ENCODE measurements at regions not wholly inside any gene's neighbourhood (a gene's known extent, or its start where the extent isn't known, plus 50 kb on each side); places are given as distances from the start of the nearest gene placed in this dataset.

GRCh38 chr1:185573162-185573561 lies 161.0 kb upstream of the HMCN1 start:
- no peak for ATAC-seq
- Mint-ChIP-seq H3K4me3 (no peak overlapping the region), H3K36me3 (peaks cover 0 to 7% (median 4%) of the 10 kb centered on the region in 3 donors), H3K9me3 (peaks cover 0 to 19% (median 10%) of the 10 kb centered on the region in 9 donors), H3K27me3 (no peaks in the 10 kb centered on the region), H3K4me1 (peaks cover 21 to 48% (median 34%) of the 10 kb centered on the region in 4 donors), H3K27ac (peak overlapping the region in 3 of 10 donors; percentile 7 to 35 (median 32))
- POLR2A ChIA-PET, result interaction anchor here (0.6 to 1.8 kb wide), 4 partner anchors 14 to 87 kb away, joined by 3 to 5 read pairs (median 4); no protein-coding TSS in a partner anchor
- no peak for DNase-seq

- Mint-ChIP-seq H3K36me3 (peaks cover 0 to 2% (median 0%) of the 10 kb centered on the region in 3 donors), H3K9me3 (peaks cover 0 to 11% (median 0%) of the 10 kb centered on the region in 9 donors), H3K27ac (peak overlapping the region in 6 of 10 donors; percentile 15 to 99 (median 90)), H3K27me3 (no peaks in the 10 kb centered on the region), H3K4me3 (no peak overlapping the region), H3K4me1 (peaks cover 30 to 70% (median 56%) of the 10 kb centered on the region in 4 donors)
- POLR2A ChIA-PET, result interaction anchor here (1.4 to 1.5 kb wide), 2 partner anchors 8 to 99 kb away, joined by 3 read pairs; no protein-coding TSS in a partner anchor
- DNase-seq, result peak in 1 of 10 donors; percentile 26
- no peak for ATAC-seq
These were observed 163.2 kb upstream of the HMCN1 start for GRCh38 chr1:185570962-185571361.

GRCh38 chr1:185568155-185569123 lies 165.8 kb upstream of the HMCN1 start:
- ATAC-seq, result peak; percentile 7 to 28
- peak overlapping the region; percentile 95 to 99 (median 98) for H3K27ac Mint-ChIP-seq
- POLR2A ChIA-PET, result interaction anchor here (1.2 to 4.5 kb wide), 3 partner anchors 28 to 251 kb away, joined by 3 to 57 read pairs (median 9); partner anchors contain the start of gene IVNS1ABP
- peaks cover 0 to 5% (median 0%) of the 10 kb centered on the region in 3 donors for H3K36me3 Mint-ChIP-seq
- peak overlapping the region in 9 of 10 donors; percentile 9 to 80 (median 68) for H3K4me3 Mint-ChIP-seq
- DNase-seq, result peak in 4 of 10 donors; percentile 18 to 52 (median 43)
- H3K27me3 Mint-ChIP-seq, result no peaks in the 10 kb centered on the region
- peaks cover 27 to 79% (median 71%) of the 10 kb centered on the region in 4 donors for H3K4me1 Mint-ChIP-seq
- peaks cover 0 to 10% (median 0%) of the 10 kb centered on the region in 9 donors for H3K9me3 Mint-ChIP-seq

GRCh38 chr1:185567440-185567839 lies 166.8 kb upstream of the HMCN1 start:
- Mint-ChIP-seq H3K9me3 (peaks cover 0 to 10% (median 0%) of the 10 kb centered on the region in 9 donors), H3K36me3 (peaks cover 0 to 5% (median 0%) of the 10 kb centered on the region in 3 donors), H3K4me1 (peaks cover 30 to 80% (median 77%) of the 10 kb centered on the region in 4 donors), H3K27me3 (no peaks in the 10 kb centered on the region), H3K4me3 (peak overlapping the region; percentile 49 to 81 (median 73)), H3K27ac (peak overlapping the region; percentile 95 to 99 (median 98))
- peak; percentile 42 to 43 for ATAC-seq
- no peak for DNase-seq
- POLR2A ChIA-PET, result interaction anchor here (0.7 to 4.5 kb wide), 15 partner anchors 9 to 285 kb away, joined by 3 to 57 read pairs (median 5); partner anchors contain the start of gene IVNS1ABP

- peak overlapping the region; percentile 49 to 81 (median 73) for H3K4me3 Mint-ChIP-seq
- peak; percentile 84 to 88 for ATAC-seq
- H3K4me1 Mint-ChIP-seq, result peaks cover 30 to 84% (median 82%) of the 10 kb centered on the region in 4 donors
- peaks cover 0 to 10% (median 0%) of the 10 kb centered on the region in 9 donors for H3K9me3 Mint-ChIP-seq
- DNase-seq, result peak in 9 of 10 donors; percentile 46 to 94 (median 83)
- POLR2A ChIA-PET, result interaction anchor here (0.7 to 4.5 kb wide), 16 partner anchors 10 to 328 kb away, joined by 3 to 57 read pairs (median 4); partner anchors contain the start of gene IVNS1ABP
- H3K27me3 Mint-ChIP-seq, result no peaks in the 10 kb centered on the region
- peak overlapping the region; percentile 95 to 99 (median 98) for H3K27ac Mint-ChIP-seq
- peaks cover 0 to 5% (median 0%) of the 10 kb centered on the region in 3 donors for H3K36me3 Mint-ChIP-seq
These were observed 167.2 kb upstream of the HMCN1 start for GRCh38 chr1:185566995-185567394.

GRCh38 chr1:185565302-185565701 lies 168.9 kb upstream of the HMCN1 start:
- Mint-ChIP-seq H3K27me3 (no peaks in the 10 kb centered on the region), H3K4me3 (peak overlapping the region in 5 of 10 donors; percentile 31 to 80 (median 71))

GRCh38 chr1:185564816-185565215 lies 169.4 kb upstream of the HMCN1 start:
- H3K27ac Mint-ChIP-seq, result peak overlapping the region in 9 of 10 donors; percentile 95 to 99 (median 98)
- H3K9me3 Mint-ChIP-seq, result peaks cover 0 to 10% (median 0%) of the 10 kb centered on the region in 9 donors
- POLR2A ChIA-PET, result interaction anchor here (1.1 kb wide), 1 partner anchor 17 kb away, joined by 3 read pairs; no protein-coding TSS in a partner anchor
- peaks cover 43 to 95% (median 91%) of the 10 kb centered on the region in 4 donors for H3K4me1 Mint-ChIP-seq
- H3K4me3 Mint-ChIP-seq, result peak overlapping the region in 1 of 10 donors; percentile 2
- H3K27me3 Mint-ChIP-seq, result no peaks in the 10 kb centered on the region
- DNase-seq, result no peak
- peaks cover 0 to 5% (median 0%) of the 10 kb centered on the region in 3 donors for H3K36me3 Mint-ChIP-seq
- ATAC-seq, result no peak

More at GRCh38 chr1:185565302-185565701, 168.9 kb upstream of the HMCN1 start:
- POLR2A ChIA-PET, result interaction anchor here (1.0 to 4.5 kb wide), 5 partner anchors 10 to 248 kb away, joined by 3 to 57 read pairs (median 3); partner anchors contain the start of gene IVNS1ABP
- ATAC-seq (no peak), DNase-seq (no peak)
- Mint-ChIP-seq H3K36me3 (peaks cover 0 to 5% (median 0%) of the 10 kb centered on the region in 3 donors), H3K9me3 (peaks cover 0 to 10% (median 0%) of the 10 kb centered on the region in 9 donors), H3K4me1 (peaks cover 42 to 95% (median 91%) of the 10 kb centered on the region in 4 donors), H3K27ac (peak overlapping the region; percentile 95 to 99 (median 98))

- DNase-seq, result no peak
- Mint-ChIP-seq H3K27me3 (no peaks in the 10 kb centered on the region), H3K9me3 (peaks cover 0 to 10% (median 0%) of the 10 kb centered on the region in 9 donors), H3K27ac (peak overlapping the region in 9 of 10 donors; percentile 6 to 95 (median 84)), H3K36me3 (peaks cover 0 to 5% (median 0%) of the 10 kb centered on the region in 3 donors), H3K4me1 (peaks cover 43 to 79% (median 75%) of the 10 kb centered on the region in 4 donors), H3K4me3 (peak overlapping the region in 1 of 10 donors; percentile 3)
- no peak for ATAC-seq
- POLR2A ChIA-PET, result interaction anchor here (1.0 kb wide), 1 partner anchor 85 kb away, joined by 3 read pairs; no protein-coding TSS in a partner anchor
These were observed 171.5 kb upstream of the HMCN1 start for GRCh38 chr1:185562461-185563359.

GRCh38 chr1:185561629-185562028 lies 172.6 kb upstream of the HMCN1 start:
- Mint-ChIP-seq H3K27me3 (no peaks in the 10 kb centered on the region), H3K27ac (peak overlapping the region; percentile 64 to 95 (median 84)), H3K4me1 (peaks cover 34 to 68% (median 64%) of the 10 kb centered on the region in 4 donors), H3K9me3 (peaks cover 0 to 10% (median 0%) of the 10 kb centered on the region in 9 donors), H3K4me3 (peak overlapping the region in 9 of 10 donors; percentile 20 to 64 (median 53)), H3K36me3 (peaks cover 0 to 5% (median 0%) of the 10 kb centered on the region in 3 donors)
- DNase-seq (peak in 3 of 10 donors; percentile 45 to 58 (median 55)), ATAC-seq (peak; percentile 46 to 63)
- POLR2A ChIA-PET, result interaction anchor here (2.0 to 3.3 kb wide), 2 partner anchors 35 to 245 kb away, joined by 8 to 16 read pairs; partner anchors contain the start of gene IVNS1ABP

- ATAC-seq, result no peak
- H3K4me3 Mint-ChIP-seq, result peak overlapping the region in 9 of 10 donors; percentile 7 to 75 (median 54)
- H3K4me1 Mint-ChIP-seq, result peaks cover 32 to 60% (median 55%) of the 10 kb centered on the region in 4 donors
- no peaks in the 10 kb centered on the region for H3K27me3 Mint-ChIP-seq
- no peak for DNase-seq
- H3K36me3 Mint-ChIP-seq, result peaks cover 0 to 5% (median 0%) of the 10 kb centered on the region in 3 donors
- peaks cover 0 to 3% (median 0%) of the 10 kb centered on the region in 9 donors for H3K9me3 Mint-ChIP-seq
- peak overlapping the region; percentile 64 to 95 (median 84) for H3K27ac Mint-ChIP-seq
- POLR2A ChIA-PET, result interaction anchor here (0.6 to 3.3 kb wide), 4 partner anchors 36 to 315 kb away, joined by 3 to 16 read pairs (median 6); partner anchors contain the start of gene IVNS1ABP
These were observed 173.4 kb upstream of the HMCN1 start for GRCh38 chr1:185560760-185561159.
